Sigmoid colon (tissue), 4 donors: ENCODE measurements at regions not wholly inside any gene's neighbourhood (a gene's known extent, or its start where the extent isn't known, plus 50 kb on each side); places are given as distances from the start of the nearest gene placed in this dataset.

Source experiments
- EP300 ChIP-seq, 4 donors: sonication (generic); formaldehyde crosslinking; IDR thresholded peaks; one replicate each; pipeline ENCODE4 v1.6.1; 2017; ENCODE audit warnings: antibody characterized with exemption in 4 of 4
- POLR2A ChIP-seq, 2 donors: fragments of 450-650 bp; IDR thresholded peaks; one replicate each; pipeline ENCODE4 v1.6.1; 2016; ENCODE audit warnings: antibody characterized with exemption in 2 of 2, mild to moderate bottlenecking in 2 of 2, moderate library complexity in 2 of 2
- POLR2AphosphoS5 ChIP-seq, 4 donors: sonication (generic); formaldehyde crosslinking; IDR thresholded peaks; one replicate each; pipeline ENCODE4 v1.6.1; 2017; ENCODE audit warnings: antibody characterized with exemption in 4 of 4
- TF ChIP-seq, protein P1 (sequence below), 4 experiments: fragments of 450-650 bp in 3 of 4; fragments of 200-600 bp in 1 of 4; IDR thresholded peaks; one replicate each; pipeline ENCODE4 v1.5.1; 2016 to 2019; ENCODE audit warnings: antibody characterized with exemption in 4 of 4, mild to moderate bottlenecking in 3 of 4, moderate library complexity in 2 of 4

DNA sequence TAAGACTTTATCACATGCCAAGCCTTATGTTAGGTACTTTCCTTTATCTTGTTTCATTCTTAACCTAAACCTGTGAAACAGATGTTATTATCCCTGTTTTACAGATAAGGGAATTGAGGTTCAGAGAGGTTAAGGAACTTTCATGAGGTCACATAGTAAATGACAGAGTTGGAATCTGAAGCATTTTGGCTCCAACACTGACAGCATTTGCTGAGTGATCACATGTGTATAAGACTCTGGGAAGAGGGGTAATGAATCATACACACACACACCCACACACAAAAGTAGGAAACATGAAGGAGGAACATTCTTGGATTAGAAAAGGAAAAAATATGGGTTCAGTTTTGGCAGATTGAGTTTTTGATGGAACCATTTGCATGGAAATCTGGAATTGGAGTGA, 212.5 kb downstream of the GJA1 start:
- no peak for TF ChIP-seq EP300 (IDR thresholded peaks at IDR 0.05)
- TF ChIP-seq, protein P1, sequence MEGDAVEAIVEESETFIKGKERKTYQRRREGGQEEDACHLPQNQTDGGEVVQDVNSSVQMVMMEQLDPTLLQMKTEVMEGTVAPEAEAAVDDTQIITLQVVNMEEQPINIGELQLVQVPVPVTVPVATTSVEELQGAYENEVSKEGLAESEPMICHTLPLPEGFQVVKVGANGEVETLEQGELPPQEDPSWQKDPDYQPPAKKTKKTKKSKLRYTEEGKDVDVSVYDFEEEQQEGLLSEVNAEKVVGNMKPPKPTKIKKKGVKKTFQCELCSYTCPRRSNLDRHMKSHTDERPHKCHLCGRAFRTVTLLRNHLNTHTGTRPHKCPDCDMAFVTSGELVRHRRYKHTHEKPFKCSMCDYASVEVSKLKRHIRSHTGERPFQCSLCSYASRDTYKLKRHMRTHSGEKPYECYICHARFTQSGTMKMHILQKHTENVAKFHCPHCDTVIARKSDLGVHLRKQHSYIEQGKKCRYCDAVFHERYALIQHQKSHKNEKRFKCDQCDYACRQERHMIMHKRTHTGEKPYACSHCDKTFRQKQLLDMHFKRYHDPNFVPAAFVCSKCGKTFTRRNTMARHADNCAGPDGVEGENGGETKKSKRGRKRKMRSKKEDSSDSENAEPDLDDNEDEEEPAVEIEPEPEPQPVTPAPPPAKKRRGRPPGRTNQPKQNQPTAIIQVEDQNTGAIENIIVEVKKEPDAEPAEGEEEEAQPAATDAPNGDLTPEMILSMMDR (IDR thresholded peaks at IDR 0.05): no peak
- no peak for TF ChIP-seq POLR2AphosphoS5 (IDR thresholded peaks at IDR 0.05)
- TF ChIP-seq POLR2A (IDR thresholded peaks at IDR 0.05): no peak
